ENCODE measurements at regions not wholly inside any gene's neighbourhood (a gene's known extent, or its start where the extent isn't known, plus 50 kb on each side); places are given as distances from the start of the nearest gene placed in this dataset.

- H3K36me3 ChIP-seq (replicated peaks in 1 of 2; ENCODE audit: control insufficient read depth in 1 of 2, insufficient read depth in 2 of 2, low read length in 2 of 2): no peaks in the 10 kb centered on the region
- DNase-seq: no peak
- H3K79me2 ChIP-seq (ENCODE audit: insufficient read depth, low read length): no peaks in the 10 kb centered on the region
- H3K36me3 Mint-ChIP-seq: no peaks in the 10 kb centered on the region
- H3K27ac Mint-ChIP-seq: no peak overlapping the region
- peaks cover 0 to 6% (median 0%) of the 10 kb centered on the region in 7 donors for H3K9me3 Mint-ChIP-seq
- no peaks in the 10 kb centered on the region for H3K4me1 ChIP-seq (ENCODE audit: control insufficient read depth in 1 of 2, insufficient read depth in 2 of 2, low read length in 2 of 2)
- no peaks in the 10 kb centered on the region for H4K20me1 ChIP-seq (ENCODE audit: insufficient read depth, low read length)
- no peak overlapping the region for H3K27ac ChIP-seq (ENCODE audit: low read depth in 1 of 2, low read length in 2 of 2)
- no peaks in the 10 kb centered on the region for H3K4me1 Mint-ChIP-seq
- H3K27me3 Mint-ChIP-seq (ENCODE audit: low read depth in 3 of 3): peaks cover 0 to 5% (median 3%) of the 10 kb centered on the region in 3 donors
- H2AFZ ChIP-seq (ENCODE audit: insufficient read depth, low read depth, low read length, poor library complexity, severe bottlenecking): no peak overlapping the region
- intact Hi-C loops (cut with micrococcal nuclease): no loop called here
- H3K4me3 Mint-ChIP-seq: no peak overlapping the region
- H3K9ac ChIP-seq (ENCODE audit: insufficient read depth, low read length, poor library complexity, severe bottlenecking): no peak overlapping the region
- no peak overlapping the region for H3K4me2 ChIP-seq (replicated peaks; ENCODE audit: extremely low read depth, low read length, poor library complexity, severe bottlenecking)
- peaks cover 0 to 1% of the 10 kb centered on the region in 2 donors for H3K9me3 ChIP-seq (replicated peaks in 1 of 2; ENCODE audit: control insufficient read depth in 1 of 2, insufficient read depth in 1 of 2, low read length in 2 of 2)
- no peak overlapping the region for H3K4me3 ChIP-seq (replicated peaks in 1 of 3; ENCODE audit: low read depth in 2 of 3, low read length in 3 of 3)
- no CpG with 5 or more reads among the region's 2 CpGs for WGBS (ENCODE audit: insufficient coverage)
- TF ChIP-seq CTCF (IDR thresholded peaks at IDR 0.05): no peak
- H3K27me3 ChIP-seq (ENCODE audit: control insufficient read depth in 2 of 2, insufficient read depth in 2 of 2, low read length in 2 of 2): no peaks in the 10 kb centered on the region
These were observed 464.1 kb upstream of the RARB start for GRCh38 chr3:24963762-24964625.

- no CpG with 5 or more reads among the region's 2 CpGs for WGBS (ENCODE audit: insufficient coverage)
- Histone ChIP-seq H3K36me3 (replicated peaks in 1 of 2; ENCODE audit: control insufficient read depth in 1 of 2, insufficient read depth in 2 of 2, low read length in 2 of 2) (no peaks in the 10 kb centered on the region), H3K9ac (ENCODE audit: insufficient read depth, low read length, poor library complexity, severe bottlenecking) (no peak overlapping the region), H3K4me1 (ENCODE audit: control insufficient read depth in 1 of 2, insufficient read depth in 2 of 2, low read length in 2 of 2) (no peaks in the 10 kb centered on the region), H3K4me3 (replicated peaks in 1 of 3; ENCODE audit: low read depth in 2 of 3, low read length in 3 of 3) (no peak overlapping the region), H3K9me3 (replicated peaks in 1 of 2; ENCODE audit: control insufficient read depth in 1 of 2, insufficient read depth in 1 of 2, low read length in 2 of 2) (no peaks in the 10 kb centered on the region), H3K27me3 (ENCODE audit: control insufficient read depth in 2 of 2, insufficient read depth in 2 of 2, low read length in 2 of 2) (no peaks in the 10 kb centered on the region), H3K27ac (ENCODE audit: low read depth in 1 of 2, low read length in 2 of 2) (no peak overlapping the region), H3K4me2 (replicated peaks; ENCODE audit: extremely low read depth, low read length, poor library complexity, severe bottlenecking) (no peak overlapping the region), H3K79me2 (ENCODE audit: insufficient read depth, low read length) (no peaks in the 10 kb centered on the region), H4K20me1 (ENCODE audit: insufficient read depth, low read length) (no peaks in the 10 kb centered on the region), H2AFZ (ENCODE audit: insufficient read depth, low read depth, low read length, poor library complexity, severe bottlenecking) (no peak overlapping the region)
- Mint-ChIP-seq H3K4me1 (no peaks in the 10 kb centered on the region), H3K36me3 (no peaks in the 10 kb centered on the region), H3K27me3 (ENCODE audit: low read depth in 3 of 3) (peaks cover 0 to 5% (median 1%) of the 10 kb centered on the region in 3 donors), H3K9me3 (peaks cover 0 to 4% (median 0%) of the 10 kb centered on the region in 7 donors), H3K27ac (no peak overlapping the region), H3K4me3 (no peak overlapping the region)
- intact Hi-C loops (cut with micrococcal nuclease): no loop called here
- no peak for TF ChIP-seq CTCF (IDR thresholded peaks at IDR 0.05)
- no peak for DNase-seq
These were observed 462.2 kb upstream of the RARB start for GRCh38 chr3:24965706-24966385.

All from CD14-positive monocyte (primary cell).